ENCODE measurements at regions not wholly inside any gene's neighbourhood (a gene's known extent, or its start where the extent isn't known, plus 50 kb on each side); places are given as distances from the start of the nearest gene placed in this dataset.

GRCh38 chr4:126727461-126727860 is 905.3 kb upstream of the INTU start:
- TF ChIP-seq, protein P1, sequence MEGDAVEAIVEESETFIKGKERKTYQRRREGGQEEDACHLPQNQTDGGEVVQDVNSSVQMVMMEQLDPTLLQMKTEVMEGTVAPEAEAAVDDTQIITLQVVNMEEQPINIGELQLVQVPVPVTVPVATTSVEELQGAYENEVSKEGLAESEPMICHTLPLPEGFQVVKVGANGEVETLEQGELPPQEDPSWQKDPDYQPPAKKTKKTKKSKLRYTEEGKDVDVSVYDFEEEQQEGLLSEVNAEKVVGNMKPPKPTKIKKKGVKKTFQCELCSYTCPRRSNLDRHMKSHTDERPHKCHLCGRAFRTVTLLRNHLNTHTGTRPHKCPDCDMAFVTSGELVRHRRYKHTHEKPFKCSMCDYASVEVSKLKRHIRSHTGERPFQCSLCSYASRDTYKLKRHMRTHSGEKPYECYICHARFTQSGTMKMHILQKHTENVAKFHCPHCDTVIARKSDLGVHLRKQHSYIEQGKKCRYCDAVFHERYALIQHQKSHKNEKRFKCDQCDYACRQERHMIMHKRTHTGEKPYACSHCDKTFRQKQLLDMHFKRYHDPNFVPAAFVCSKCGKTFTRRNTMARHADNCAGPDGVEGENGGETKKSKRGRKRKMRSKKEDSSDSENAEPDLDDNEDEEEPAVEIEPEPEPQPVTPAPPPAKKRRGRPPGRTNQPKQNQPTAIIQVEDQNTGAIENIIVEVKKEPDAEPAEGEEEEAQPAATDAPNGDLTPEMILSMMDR (IDR thresholded peaks at IDR 0.05; ENCODE audit: low read depth, low read length): no peak
- no peak for TF ChIP-seq EZH2phosphoT487 (IDR thresholded peaks at IDR 0.05; ENCODE audit: low read depth)
